Endothelial cell (in vitro differentiated cells): ENCODE measurements at regions not wholly inside any gene's neighbourhood (a gene's known extent, or its start where the extent isn't known, plus 50 kb on each side); places are given as distances from the start of the nearest gene placed in this dataset.

ENCODE experiments used
- DNase-seq: peaks from one replicate; pipeline ENCODE4 v3.0.0; 2021; ENCODE audit warnings: low spot score
- H3K27ac Mint-ChIP-seq: one replicate; pipeline ENCODE4 v1.8.0; 2021; ENCODE audit warnings: mixed read lengths, inconsistent platforms; ENCODE audit not compliant: unreplicated experiment
- H3K27me3 Mint-ChIP-seq: one replicate; pipeline ENCODE4 v1.8.0; 2021; ENCODE audit warnings: mild to moderate bottlenecking, moderate library complexity, mixed read lengths, inconsistent platforms; ENCODE audit not compliant: unreplicated experiment
- H3K36me3 Mint-ChIP-seq: one replicate; pipeline ENCODE4 v1.8.0; 2021; ENCODE audit warnings: mild to moderate bottlenecking, low read depth, mixed read lengths, inconsistent platforms; ENCODE audit not compliant: unreplicated experiment
- H3K4me1 Mint-ChIP-seq: one replicate; pipeline ENCODE4 v1.8.0; 2021; ENCODE audit warnings: mild to moderate bottlenecking, mixed read lengths, inconsistent platforms; ENCODE audit not compliant: unreplicated experiment
- H3K4me3 Mint-ChIP-seq: one replicate; pipeline ENCODE4 v1.8.0; 2021; ENCODE audit warnings: mild to moderate bottlenecking, mixed read lengths, inconsistent platforms; ENCODE audit not compliant: unreplicated experiment
- H3K9me3 Mint-ChIP-seq: one replicate; pipeline ENCODE4 v1.8.0; 2021; ENCODE audit warnings: mixed read lengths, inconsistent platforms; ENCODE audit not compliant: unreplicated experiment
- CTCF ChIP-seq: fragments of 200-600 bp; sonication (generic); IDR thresholded peaks from one replicate; pipeline ENCODE4 v1.5.0; 2021; ENCODE audit warnings: antibody characterized with exemption; ENCODE audit not compliant: unreplicated experiment

GRCh38 chrX:28321286-28321685 is 266.0 kb upstream of the IL1RAPL1 start:
- no peaks in the 10 kb centered on the region for H3K9me3 Mint-ChIP-seq
- no peaks in the 10 kb centered on the region for H3K4me1 Mint-ChIP-seq
- H3K27ac Mint-ChIP-seq, result no peak overlapping the region
- H3K27me3 Mint-ChIP-seq, result peaks cover 5% of the 10 kb centered on the region
- no peak for TF ChIP-seq CTCF
- DNase-seq, result no peak
- H3K4me3 Mint-ChIP-seq, result no peak overlapping the region
- H3K36me3 Mint-ChIP-seq, result no peaks in the 10 kb centered on the region

DNA sequence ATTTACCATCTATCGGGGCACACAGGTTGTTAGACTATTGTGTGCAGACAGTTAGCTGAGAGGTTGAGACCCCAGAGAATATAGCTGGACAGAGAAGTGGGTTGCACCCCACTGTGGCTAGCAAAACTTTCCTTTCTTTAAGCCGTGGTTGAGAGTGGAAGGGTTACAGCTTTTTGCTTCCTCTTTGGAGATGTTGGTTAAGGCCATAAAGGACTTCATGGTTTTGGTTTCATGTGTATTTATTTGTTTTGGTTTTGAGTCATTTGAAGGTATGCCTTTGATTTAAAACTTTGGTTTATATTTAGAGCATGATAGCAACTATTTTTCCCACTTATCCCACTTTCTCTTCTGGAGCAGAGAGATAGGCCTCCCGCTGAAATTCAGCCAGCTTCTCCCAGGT is 274.3 kb upstream of the IL1RAPL1 start:
- Mint-ChIP-seq H3K4me3 (no peak overlapping the region), H3K4me1 (no peaks in the 10 kb centered on the region), H3K36me3 (no peaks in the 10 kb centered on the region), H3K27me3 (no peaks in the 10 kb centered on the region), H3K27ac (no peak overlapping the region), H3K9me3 (no peaks in the 10 kb centered on the region)
- DNase-seq, result no peak
- no peak for TF ChIP-seq CTCF

DNA sequence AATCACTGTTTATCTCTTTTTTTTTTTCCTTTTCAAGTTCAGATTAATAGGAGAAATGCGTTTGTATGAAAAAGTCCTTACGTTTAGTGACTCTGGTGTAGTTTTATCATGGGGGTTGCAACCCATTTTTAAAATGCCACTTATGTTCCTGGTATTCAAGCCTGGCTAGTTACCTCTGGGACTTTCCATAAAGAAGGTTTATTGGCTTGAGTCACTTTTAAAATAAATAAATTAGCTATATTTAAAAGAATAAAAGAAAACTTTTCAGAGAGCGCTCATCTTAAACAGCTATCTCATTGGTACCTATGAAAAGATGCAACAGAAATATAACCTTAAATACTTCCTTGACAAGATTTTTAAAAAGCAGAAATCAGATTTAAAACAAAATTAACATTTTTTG is 275.0 kb upstream of the IL1RAPL1 start:
- Mint-ChIP-seq H3K4me1 (no peaks in the 10 kb centered on the region), H3K36me3 (no peaks in the 10 kb centered on the region), H3K9me3 (no peaks in the 10 kb centered on the region), H3K27ac (no peak overlapping the region), H3K27me3 (no peaks in the 10 kb centered on the region), H3K4me3 (no peak overlapping the region)
- no peak for TF ChIP-seq CTCF
- DNase-seq, result no peak

- Mint-ChIP-seq H3K36me3 (no peaks in the 10 kb centered on the region), H3K4me3 (no peak overlapping the region), H3K27ac (no peak overlapping the region), H3K27me3 (no peaks in the 10 kb centered on the region), H3K4me1 (no peaks in the 10 kb centered on the region), H3K9me3 (no peaks in the 10 kb centered on the region)
- DNase-seq, result no peak
- no peak for TF ChIP-seq CTCF
Observed at GRCh38 chrX:28311466-28311865, 275.8 kb upstream of the IL1RAPL1 start.

- no peak for TF ChIP-seq CTCF
- Mint-ChIP-seq H3K4me3 (no peak overlapping the region), H3K36me3 (no peaks in the 10 kb centered on the region), H3K9me3 (no peaks in the 10 kb centered on the region), H3K27ac (no peak overlapping the region), H3K4me1 (no peaks in the 10 kb centered on the region), H3K27me3 (no peaks in the 10 kb centered on the region)
- no peak for DNase-seq
Observed at GRCh38 chrX:28303486-28303885, 283.8 kb upstream of the IL1RAPL1 start.
